ENCODE measurements at regions not wholly inside any gene's neighbourhood (a gene's known extent, or its start where the extent isn't known, plus 50 kb on each side); places are given as distances from the start of the nearest gene placed in this dataset.

DNA sequence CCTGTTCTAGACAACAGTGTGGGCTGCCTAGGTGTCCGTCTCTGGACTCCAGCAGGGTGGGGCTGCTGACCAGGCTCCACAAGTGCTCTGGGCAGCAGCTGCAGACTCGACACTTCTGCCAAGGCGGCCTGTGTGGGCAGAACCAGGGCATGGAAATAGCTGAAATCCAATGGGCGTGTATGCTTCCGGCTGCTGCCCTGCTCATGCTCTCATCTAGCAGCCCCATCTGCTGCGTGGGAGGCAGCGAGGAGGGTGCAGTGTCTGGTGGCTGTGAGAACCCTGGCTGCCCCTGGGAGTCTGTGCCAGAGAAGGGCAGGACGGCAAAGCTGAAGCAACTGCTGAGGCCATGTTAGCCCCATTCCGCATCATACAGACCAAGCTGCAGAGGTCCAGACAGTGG is 174.9 kb downstream of the SOX11 start:
- Histone ChIP-seq H3K79me2 (ENCODE audit: control insufficient read depth, insufficient read depth, low read length) (no peaks in the 10 kb centered on the region), H3K27ac (ENCODE audit: low read length in 2 of 2) (no peak overlapping the region), H3K27me3 (replicated peaks in 1 of 4; ENCODE audit: control extremely low read depth in 1 of 4, control insufficient read depth in 3 of 4, insufficient read depth in 4 of 4, low read length in 3 of 4) (no peaks in the 10 kb centered on the region), H2AFZ (ENCODE audit: insufficient read depth, low read depth, low read length, poor library complexity, severe bottlenecking) (no peak overlapping the region), H4K20me1 (ENCODE audit: control insufficient read depth, insufficient read depth, low read length, poor library complexity, severe bottlenecking) (no peaks in the 10 kb centered on the region), H3K4me2 (replicated peaks; ENCODE audit: low read depth, low read length, poor library complexity, severe bottlenecking) (no peak overlapping the region), H3K36me3 (replicated peaks in 1 of 2; ENCODE audit: control extremely low read depth in 1 of 2, control insufficient read depth in 1 of 2, extremely low read depth in 1 of 2, insufficient read depth in 2 of 2, low read length in 1 of 2) (no peaks in the 10 kb centered on the region), H3K4me1 (ENCODE audit: control insufficient read depth in 2 of 2, insufficient read depth in 2 of 2, low read length in 2 of 2) (no peaks in the 10 kb centered on the region), H3K9ac (ENCODE audit: low read length) (no peak overlapping the region), H3K9me3 (ENCODE audit: control extremely low read depth in 1 of 3, control insufficient read depth in 2 of 3, insufficient read depth in 1 of 3, low read length in 2 of 3) (peaks cover 0 to 15% (median 0%) of the 10 kb centered on the region in 3 donors), H3K4me3 (ENCODE audit: control extremely low read depth in 1 of 5, extremely low read depth in 1 of 5, insufficient read depth in 1 of 5, low read depth in 2 of 5, low read length in 4 of 5) (no peak overlapping the region)
- ChIA-PET CTCF (no interaction called here), POLR2A (no interaction called here)
- Mint-ChIP-seq H3K9me3 (ENCODE audit: insufficient read depth) (no peaks in the 10 kb centered on the region), H3K4me3 (no peak overlapping the region), H3K27ac (no peak overlapping the region), H3K27me3 (no peaks in the 10 kb centered on the region), H3K4me1 (no peaks in the 10 kb centered on the region)
- WGBS (ENCODE audit: insufficient coverage): 87% methylated on average over 9 of the region's 9 CpGs
- ATAC-seq (ENCODE audit: low read depth): no peak
- DNase-seq: no peak
- no peak for TF ChIP-seq EZH2 (IDR thresholded peaks at IDR 0.05; ENCODE audit: borderline replicate concordance, insufficient read depth, low read depth, low read length, poor library complexity, severe bottlenecking)
- TF ChIP-seq, protein P1, sequence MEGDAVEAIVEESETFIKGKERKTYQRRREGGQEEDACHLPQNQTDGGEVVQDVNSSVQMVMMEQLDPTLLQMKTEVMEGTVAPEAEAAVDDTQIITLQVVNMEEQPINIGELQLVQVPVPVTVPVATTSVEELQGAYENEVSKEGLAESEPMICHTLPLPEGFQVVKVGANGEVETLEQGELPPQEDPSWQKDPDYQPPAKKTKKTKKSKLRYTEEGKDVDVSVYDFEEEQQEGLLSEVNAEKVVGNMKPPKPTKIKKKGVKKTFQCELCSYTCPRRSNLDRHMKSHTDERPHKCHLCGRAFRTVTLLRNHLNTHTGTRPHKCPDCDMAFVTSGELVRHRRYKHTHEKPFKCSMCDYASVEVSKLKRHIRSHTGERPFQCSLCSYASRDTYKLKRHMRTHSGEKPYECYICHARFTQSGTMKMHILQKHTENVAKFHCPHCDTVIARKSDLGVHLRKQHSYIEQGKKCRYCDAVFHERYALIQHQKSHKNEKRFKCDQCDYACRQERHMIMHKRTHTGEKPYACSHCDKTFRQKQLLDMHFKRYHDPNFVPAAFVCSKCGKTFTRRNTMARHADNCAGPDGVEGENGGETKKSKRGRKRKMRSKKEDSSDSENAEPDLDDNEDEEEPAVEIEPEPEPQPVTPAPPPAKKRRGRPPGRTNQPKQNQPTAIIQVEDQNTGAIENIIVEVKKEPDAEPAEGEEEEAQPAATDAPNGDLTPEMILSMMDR (IDR thresholded peaks at IDR 0.05): no peak
- intact Hi-C loops (cut with micrococcal nuclease): no loop called here

DNA sequence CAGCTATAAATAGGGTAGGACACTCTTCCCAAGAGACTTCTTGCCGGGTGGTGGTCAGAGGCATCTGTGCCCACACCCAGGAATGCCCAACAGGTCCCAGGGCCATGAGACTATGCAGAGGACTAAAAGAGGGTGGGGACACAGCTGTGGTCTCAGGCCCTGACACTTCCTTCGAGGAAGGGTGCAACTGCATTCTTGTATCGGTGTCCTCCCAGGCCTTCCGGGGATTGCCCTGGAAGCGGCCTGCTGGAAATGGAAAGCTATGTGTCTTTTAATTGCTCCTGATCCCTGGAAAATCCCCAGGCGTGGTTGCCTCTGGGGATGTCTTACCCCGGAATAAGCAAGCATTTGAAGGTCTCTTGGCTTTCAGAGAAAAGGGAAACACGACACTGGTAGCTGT is 176.7 kb downstream of the SOX11 start:
- Histone ChIP-seq H3K36me3 (replicated peaks in 1 of 2; ENCODE audit: control extremely low read depth in 1 of 2, control insufficient read depth in 1 of 2, extremely low read depth in 1 of 2, insufficient read depth in 2 of 2, low read length in 1 of 2) (no peaks in the 10 kb centered on the region), H3K9me3 (ENCODE audit: control extremely low read depth in 1 of 3, control insufficient read depth in 2 of 3, insufficient read depth in 1 of 3, low read length in 2 of 3) (peaks cover 0 to 10% (median 0%) of the 10 kb centered on the region in 3 donors), H2AFZ (ENCODE audit: insufficient read depth, low read depth, low read length, poor library complexity, severe bottlenecking) (no peak overlapping the region), H3K4me3 (ENCODE audit: control extremely low read depth in 1 of 5, extremely low read depth in 1 of 5, insufficient read depth in 1 of 5, low read depth in 2 of 5, low read length in 4 of 5) (no peak overlapping the region), H3K27me3 (replicated peaks in 1 of 4; ENCODE audit: control extremely low read depth in 1 of 4, control insufficient read depth in 3 of 4, insufficient read depth in 4 of 4, low read length in 3 of 4) (no peaks in the 10 kb centered on the region), H3K4me1 (ENCODE audit: control insufficient read depth in 2 of 2, insufficient read depth in 2 of 2, low read length in 2 of 2) (no peaks in the 10 kb centered on the region), H3K27ac (ENCODE audit: low read length in 2 of 2) (no peak overlapping the region), H4K20me1 (ENCODE audit: control insufficient read depth, insufficient read depth, low read length, poor library complexity, severe bottlenecking) (no peaks in the 10 kb centered on the region), H3K4me2 (replicated peaks; ENCODE audit: low read depth, low read length, poor library complexity, severe bottlenecking) (no peak overlapping the region), H3K79me2 (ENCODE audit: control insufficient read depth, insufficient read depth, low read length) (no peaks in the 10 kb centered on the region), H3K9ac (ENCODE audit: low read length) (no peak overlapping the region)
- H3K4me3 Mint-ChIP-seq: no peak overlapping the region
- DNase-seq (no peak), ATAC-seq (ENCODE audit: low read depth) (no peak)
- ChIA-PET POLR2A (no interaction called here), CTCF (no interaction called here)
- intact Hi-C loops (cut with micrococcal nuclease): no loop called here
- no peaks in the 10 kb centered on the region for H3K4me1 Mint-ChIP-seq
- no peak overlapping the region for H3K27ac Mint-ChIP-seq
- TF ChIP-seq EZH2 (IDR thresholded peaks at IDR 0.05; ENCODE audit: borderline replicate concordance, insufficient read depth, low read depth, low read length, poor library complexity, severe bottlenecking): no peak
- TF ChIP-seq, protein P1 (IDR thresholded peaks at IDR 0.05): no peak
- 88% methylated on average over 6 of the region's 8 CpGs for WGBS (ENCODE audit: insufficient coverage)
- peaks cover 5% of the 10 kb centered on the region for H3K9me3 Mint-ChIP-seq (ENCODE audit: insufficient read depth)
- H3K27me3 Mint-ChIP-seq: no peaks in the 10 kb centered on the region

Data from B cell (primary cell).